Smooth muscle cell (in vitro differentiated cells): ENCODE measurements at regions not wholly inside any gene's neighbourhood (a gene's known extent, or its start where the extent isn't known, plus 50 kb on each side); places are given as distances from the start of the nearest gene placed in this dataset.

Source experiments
- DNase-seq: peaks from one replicate; lab custom pipeline; 2025; ENCODE audit not compliant: unreplicated experiment; lab: John Stamatoyannopoulos, UW
- H2AFZ ChIP-seq: fragments of 200-600 bp; sonication (generic); 2 replicates; pipeline ENCODE4 v1.6.0; 2016; ENCODE audit warnings: antibody characterized with exemption, low read depth, mild to moderate bottlenecking
- H3F3A ChIP-seq: fragments of 200-600 bp; sonication (generic); 2 replicates; pipeline ENCODE4 v1.6.0; 2017; ENCODE audit warnings: antibody characterized with exemption, low read depth
- H3K27ac ChIP-seq: fragments of 200-600 bp; sonication (generic); 2 replicates; pipeline ENCODE4 v1.5.1; 2016; ENCODE audit warnings: low read depth, mild to moderate bottlenecking
- H3K27me3 ChIP-seq: fragments of 200-600 bp; sonication (generic); 2 replicates; pipeline ENCODE4 v1.6.1; 2016; ENCODE audit warnings: low read depth, mild to moderate bottlenecking
- H3K36me3 ChIP-seq: fragments of 200-600 bp; sonication (generic); 2 replicates; pipeline ENCODE4 v1.5.1; 2016; ENCODE audit warnings: low read depth
- H3K4me1 ChIP-seq: fragments of 200-600 bp; sonication (generic); 2 replicates; pipeline ENCODE4 v1.5.1; 2016; ENCODE audit warnings: low read depth
- H3K4me2 ChIP-seq: fragments of 200-600 bp; sonication (generic); 2 replicates; pipeline ENCODE4 v1.6.0; 2016; ENCODE audit warnings: mild to moderate bottlenecking
- H3K4me3 ChIP-seq: fragments of 200-600 bp; sonication (generic); 2 replicates; pipeline ENCODE4 v1.5.1; 2016; ENCODE audit warnings: mild to moderate bottlenecking
- H3K79me2 ChIP-seq: fragments of 200-600 bp; sonication (generic); 2 replicates; pipeline ENCODE4 v1.6.0; 2016; ENCODE audit warnings: low read depth, mild to moderate bottlenecking
- H3K9ac ChIP-seq: fragments of 200-600 bp; sonication (generic); 2 replicates; pipeline ENCODE4 v1.6.0; 2016; ENCODE audit warnings: low read depth
- H3K9me3 ChIP-seq: fragments of 200-600 bp; sonication (generic); replicated peaks from 2 replicates; pipeline ENCODE4 v1.5.1; 2016; ENCODE audit warnings: low read depth
- H4K20me1 ChIP-seq: fragments of 200-600 bp; sonication (generic); 2 replicates; pipeline ENCODE4 v1.6.0; 2016; ENCODE audit warnings: low read depth
- WGBS: methylation state at CpG from one replicate; pipeline ENCODE4 v1.1.7; 2016; ENCODE audit warnings: low lambda C conversion rate; 5-methylcytosine and 5-hydroxymethylcytosine counted together
- TF ChIP-seq, protein P1 (sequence below): fragments of 200-600 bp; sonication (generic); IDR thresholded peaks from 2 replicates; pipeline ENCODE4 v1.5.1; 2017; ENCODE audit warnings: borderline replicate concordance, mild to moderate bottlenecking, antibody characterized with exemption; ENCODE audit not compliant: insufficient read depth, poor library complexity, severe bottlenecking

DNA sequence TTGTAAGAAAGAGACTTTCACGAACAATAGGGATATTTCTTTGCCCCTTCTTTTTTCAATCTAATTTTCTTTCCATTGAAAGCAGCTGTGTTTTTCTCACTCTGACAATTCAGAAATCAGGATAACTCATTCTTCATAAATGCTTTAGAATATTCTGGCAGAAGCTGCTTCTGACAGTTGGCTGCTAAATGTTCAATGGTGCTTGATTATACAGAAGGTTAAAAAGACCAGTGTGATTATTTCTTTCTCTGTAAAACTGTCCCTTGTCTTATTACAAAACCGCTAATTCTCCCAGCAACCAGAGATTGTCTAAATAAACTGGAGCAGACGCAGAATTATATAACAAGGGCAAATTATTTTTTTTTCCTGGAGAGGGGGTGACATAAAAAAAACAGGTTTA, 394.4 kb downstream of the SPRY2 start:
- no peaks in the 10 kb centered on the region for H3F3A ChIP-seq
- WGBS = 91% methylated on average over 3 of the region's 3 CpGs
- TF ChIP-seq, protein P1, sequence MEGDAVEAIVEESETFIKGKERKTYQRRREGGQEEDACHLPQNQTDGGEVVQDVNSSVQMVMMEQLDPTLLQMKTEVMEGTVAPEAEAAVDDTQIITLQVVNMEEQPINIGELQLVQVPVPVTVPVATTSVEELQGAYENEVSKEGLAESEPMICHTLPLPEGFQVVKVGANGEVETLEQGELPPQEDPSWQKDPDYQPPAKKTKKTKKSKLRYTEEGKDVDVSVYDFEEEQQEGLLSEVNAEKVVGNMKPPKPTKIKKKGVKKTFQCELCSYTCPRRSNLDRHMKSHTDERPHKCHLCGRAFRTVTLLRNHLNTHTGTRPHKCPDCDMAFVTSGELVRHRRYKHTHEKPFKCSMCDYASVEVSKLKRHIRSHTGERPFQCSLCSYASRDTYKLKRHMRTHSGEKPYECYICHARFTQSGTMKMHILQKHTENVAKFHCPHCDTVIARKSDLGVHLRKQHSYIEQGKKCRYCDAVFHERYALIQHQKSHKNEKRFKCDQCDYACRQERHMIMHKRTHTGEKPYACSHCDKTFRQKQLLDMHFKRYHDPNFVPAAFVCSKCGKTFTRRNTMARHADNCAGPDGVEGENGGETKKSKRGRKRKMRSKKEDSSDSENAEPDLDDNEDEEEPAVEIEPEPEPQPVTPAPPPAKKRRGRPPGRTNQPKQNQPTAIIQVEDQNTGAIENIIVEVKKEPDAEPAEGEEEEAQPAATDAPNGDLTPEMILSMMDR = no peak

DNA sequence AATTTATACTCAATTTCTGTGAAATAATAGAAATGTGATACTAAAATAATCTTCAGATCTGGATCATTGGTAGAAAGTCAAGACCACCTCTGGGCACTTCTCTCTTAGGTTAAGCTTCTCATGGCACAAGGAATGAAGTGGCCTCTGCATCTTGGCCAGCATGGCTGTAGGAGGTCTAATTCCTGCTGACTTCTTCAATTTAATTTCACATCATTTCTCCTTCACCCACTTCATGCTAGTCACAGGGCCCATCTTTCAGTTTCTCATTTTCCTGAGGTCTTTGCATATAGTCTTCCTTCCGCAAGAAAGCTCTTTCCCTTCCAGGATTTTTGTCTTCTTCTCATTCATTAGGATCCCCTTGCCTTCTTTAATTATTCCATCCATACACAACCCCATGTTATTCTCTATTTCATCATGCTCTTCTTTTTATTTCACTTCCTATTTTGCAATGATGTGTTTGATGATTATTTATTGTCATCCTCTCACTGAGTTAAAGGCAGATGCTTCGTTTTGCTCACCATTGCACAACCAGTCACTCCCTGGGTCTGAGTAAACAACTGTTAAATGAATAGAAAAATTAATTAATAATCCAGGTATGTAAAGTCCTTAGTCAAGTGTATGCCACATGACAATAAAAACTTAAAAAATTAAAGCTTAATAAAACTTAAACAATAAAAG, 397.4 kb downstream of the SPRY2 start:
- Histone ChIP-seq H3K27ac (no peak overlapping the region), H3K79me2 (no peaks in the 10 kb centered on the region), H3F3A (no peaks in the 10 kb centered on the region), H2AFZ (no peak overlapping the region), H4K20me1 (no peaks in the 10 kb centered on the region), H3K9ac (no peak overlapping the region), H3K9me3 (no peaks in the 10 kb centered on the region), H3K36me3 (no peaks in the 10 kb centered on the region), H3K27me3 (no peaks in the 10 kb centered on the region), H3K4me3 (no peak overlapping the region), H3K4me2 (no peak overlapping the region), H3K4me1 (peaks cover 9% of the 10 kb centered on the region)
- TF ChIP-seq, protein P1 = no peak
- no peak for DNase-seq
- WGBS = 96% methylated on average over 2 of the region's 2 CpGs

More for the DNA sequence above, 394.4 kb downstream of the SPRY2 start:
- H3K27me3 ChIP-seq = no peaks in the 10 kb centered on the region
- H3K9me3 ChIP-seq = no peaks in the 10 kb centered on the region
- H4K20me1 ChIP-seq = no peaks in the 10 kb centered on the region
- no peak for DNase-seq
- H3K4me1 ChIP-seq = no peaks in the 10 kb centered on the region
- H3K4me2 ChIP-seq = no peak overlapping the region
- no peaks in the 10 kb centered on the region for H3K36me3 ChIP-seq
- no peak overlapping the region for H3K9ac ChIP-seq
- H3K4me3 ChIP-seq = no peak overlapping the region
- H2AFZ ChIP-seq = no peak overlapping the region
- H3K79me2 ChIP-seq = no peaks in the 10 kb centered on the region
- no peak overlapping the region for H3K27ac ChIP-seq

DNA sequence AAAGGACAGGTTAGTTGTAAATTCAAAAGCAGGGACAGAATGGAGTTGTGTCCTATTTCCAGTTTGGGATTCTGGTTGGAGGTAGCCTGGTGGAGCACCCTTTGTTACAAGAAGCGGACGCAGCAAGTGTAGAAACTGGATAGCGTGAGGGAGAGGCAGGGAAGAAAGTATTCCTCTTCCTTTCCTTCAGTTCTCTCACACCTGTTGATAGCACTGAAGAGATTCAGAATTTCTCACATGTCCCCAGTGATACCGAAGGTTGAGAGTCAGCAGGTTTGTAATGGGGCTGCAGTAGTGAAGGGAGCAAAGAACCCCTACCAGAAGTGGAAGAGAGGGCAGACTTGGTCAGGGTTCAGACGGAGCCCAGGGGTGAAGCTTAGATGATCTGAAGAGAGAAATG, 399.2 kb downstream of the SPRY2 start:
- no peak for DNase-seq
- no peaks in the 10 kb centered on the region for H3K27me3 ChIP-seq
- no peaks in the 10 kb centered on the region for H3K79me2 ChIP-seq
- 96% methylated on average over 5 of the region's 5 CpGs for WGBS
- H3K4me3 ChIP-seq = no peak overlapping the region
- H3K9ac ChIP-seq = no peak overlapping the region
- peaks cover 22% of the 10 kb centered on the region for H3K4me1 ChIP-seq
- TF ChIP-seq, protein P1 = no peak
- no peaks in the 10 kb centered on the region for H3K36me3 ChIP-seq
- no peaks in the 10 kb centered on the region for H3F3A ChIP-seq
- H3K27ac ChIP-seq = no peak overlapping the region
- no peak overlapping the region for H3K4me2 ChIP-seq
- H4K20me1 ChIP-seq = no peaks in the 10 kb centered on the region
- H3K9me3 ChIP-seq = no peaks in the 10 kb centered on the region
- H2AFZ ChIP-seq = no peak overlapping the region

DNA sequence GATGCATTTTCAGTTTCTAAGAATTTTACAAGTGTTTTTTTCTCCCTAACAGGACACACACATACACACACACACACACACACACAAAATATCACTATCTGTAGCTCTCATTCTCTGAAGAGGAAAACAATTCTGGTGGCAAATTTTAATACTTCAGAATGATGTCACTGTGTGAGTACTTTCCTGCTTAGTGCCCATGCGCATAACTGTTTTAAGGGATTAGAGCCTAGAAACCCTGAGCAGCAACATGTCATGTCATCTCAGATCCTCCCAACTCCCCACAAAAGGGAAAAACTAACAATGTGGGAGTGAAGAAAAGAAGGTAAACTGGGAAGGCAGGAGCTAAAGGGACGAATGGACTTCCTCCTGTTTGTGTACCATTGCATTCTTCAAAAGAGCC, 401.2 kb downstream of the SPRY2 start:
- Histone ChIP-seq H3K27me3 (no peaks in the 10 kb centered on the region), H4K20me1 (no peaks in the 10 kb centered on the region), H3K27ac (peak overlapping the region; percentile 99), H3K4me1 (peaks cover 37% of the 10 kb centered on the region), H3K36me3 (no peaks in the 10 kb centered on the region), H3K4me3 (no peak overlapping the region), H3K79me2 (no peaks in the 10 kb centered on the region), H2AFZ (peak overlapping the region; percentile 45), H3K9ac (peak overlapping the region; percentile 27), H3K4me2 (peak overlapping the region; percentile 39), H3F3A (peaks cover 11% of the 10 kb centered on the region), H3K9me3 (no peaks in the 10 kb centered on the region)
- 38% methylated on average over 2 of the region's 2 CpGs for WGBS
- TF ChIP-seq, protein P1 = no peak
- no peak for DNase-seq
